ENCODE measurements at regions not wholly inside any gene's neighbourhood (a gene's known extent, or its start where the extent isn't known, plus 50 kb on each side); places are given as distances from the start of the nearest gene placed in this dataset.

- Histone ChIP-seq H3K4me2 (no peak overlapping the region), H3F3A (ENCODE audit: insufficient read depth, low read depth) (no peaks in the 10 kb centered on the region), H3K9me2 (ENCODE audit: insufficient read depth) (no peaks in the 10 kb centered on the region), H3K9me3 (ENCODE audit: insufficient read depth, low read depth) (no peaks in the 10 kb centered on the region), H4K20me1 (ENCODE audit: insufficient read depth) (no peaks in the 10 kb centered on the region), H3K27ac (no peak overlapping the region), H3K79me2 (ENCODE audit: low read depth) (no peaks in the 10 kb centered on the region), H2AFZ (no peak overlapping the region), H3K4me1 (replicated peaks; ENCODE audit: insufficient read depth) (no peaks in the 10 kb centered on the region), H3K36me3 (ENCODE audit: low read depth) (no peaks in the 10 kb centered on the region), H3K27me3 (ENCODE audit: insufficient read depth, low read depth) (no peaks in the 10 kb centered on the region), H3K4me3 (no peak overlapping the region)
- intact Hi-C loops (cut with micrococcal nuclease; ENCODE audit: unreplicated experiment) = no loop called here
- POLR2A ChIA-PET (ENCODE audit: unreplicated experiment) = no interaction called here
- DNase-seq = no peak
- TF ChIP-seq, protein P1, sequence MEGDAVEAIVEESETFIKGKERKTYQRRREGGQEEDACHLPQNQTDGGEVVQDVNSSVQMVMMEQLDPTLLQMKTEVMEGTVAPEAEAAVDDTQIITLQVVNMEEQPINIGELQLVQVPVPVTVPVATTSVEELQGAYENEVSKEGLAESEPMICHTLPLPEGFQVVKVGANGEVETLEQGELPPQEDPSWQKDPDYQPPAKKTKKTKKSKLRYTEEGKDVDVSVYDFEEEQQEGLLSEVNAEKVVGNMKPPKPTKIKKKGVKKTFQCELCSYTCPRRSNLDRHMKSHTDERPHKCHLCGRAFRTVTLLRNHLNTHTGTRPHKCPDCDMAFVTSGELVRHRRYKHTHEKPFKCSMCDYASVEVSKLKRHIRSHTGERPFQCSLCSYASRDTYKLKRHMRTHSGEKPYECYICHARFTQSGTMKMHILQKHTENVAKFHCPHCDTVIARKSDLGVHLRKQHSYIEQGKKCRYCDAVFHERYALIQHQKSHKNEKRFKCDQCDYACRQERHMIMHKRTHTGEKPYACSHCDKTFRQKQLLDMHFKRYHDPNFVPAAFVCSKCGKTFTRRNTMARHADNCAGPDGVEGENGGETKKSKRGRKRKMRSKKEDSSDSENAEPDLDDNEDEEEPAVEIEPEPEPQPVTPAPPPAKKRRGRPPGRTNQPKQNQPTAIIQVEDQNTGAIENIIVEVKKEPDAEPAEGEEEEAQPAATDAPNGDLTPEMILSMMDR (conservative IDR thresholded peaks at IDR 0.05) = no peak
- TF ChIP-seq EZH2 (IDR thresholded peaks at IDR 0.05; ENCODE audit: low read depth) = no peak
- no TSS peak for BruUV-seq (replicated peaks)
- CTCF ChIA-PET = no interaction called here
Observed at GRCh38 chr10:4083509-4084003, 298.5 kb upstream of the KLF6 start.

DNA sequence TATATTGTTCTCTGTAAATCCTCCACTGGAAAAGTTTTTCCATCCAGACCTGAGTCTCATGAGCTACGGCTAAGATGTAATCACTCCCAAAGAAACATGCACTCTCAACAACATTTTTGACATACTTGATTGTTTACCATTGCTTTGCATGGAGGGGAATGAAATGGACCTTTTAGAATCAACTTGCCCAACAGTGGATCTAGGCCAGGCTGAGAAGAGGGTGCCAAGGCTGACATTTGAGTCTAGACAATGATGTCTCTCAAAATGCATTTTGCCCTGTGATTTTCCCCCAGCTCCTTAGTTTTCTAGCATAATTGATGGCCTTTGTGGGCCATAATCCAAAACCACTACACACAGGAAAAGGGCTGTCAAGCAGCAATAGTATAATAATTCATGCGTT lies 297.9 kb upstream of the KLF6 start:
- H3K27me3 ChIP-seq (ENCODE audit: insufficient read depth, low read depth) = no peaks in the 10 kb centered on the region
- no peak overlapping the region for H3K4me3 ChIP-seq
- no peak for DNase-seq
- no peak for TF ChIP-seq EZH2 (IDR thresholded peaks at IDR 0.05; ENCODE audit: low read depth)
- TF ChIP-seq, protein P1 (conservative IDR thresholded peaks at IDR 0.05) = no peak
- ChIA-PET POLR2A (ENCODE audit: unreplicated experiment) (no interaction called here), CTCF (no interaction called here)
- BruUV-seq (replicated peaks) = no TSS peak
- no peaks in the 10 kb centered on the region for H3K9me3 ChIP-seq (ENCODE audit: insufficient read depth, low read depth)
- no peaks in the 10 kb centered on the region for H3K9me2 ChIP-seq (ENCODE audit: insufficient read depth)
- intact Hi-C loops (cut with micrococcal nuclease; ENCODE audit: unreplicated experiment) = no loop called here
- no peaks in the 10 kb centered on the region for H3K36me3 ChIP-seq (ENCODE audit: low read depth)
- no peaks in the 10 kb centered on the region for H3K79me2 ChIP-seq (ENCODE audit: low read depth)
- H2AFZ ChIP-seq = no peak overlapping the region
- H4K20me1 ChIP-seq (ENCODE audit: insufficient read depth) = no peaks in the 10 kb centered on the region
- no peak overlapping the region for H3K27ac ChIP-seq
- no peak overlapping the region for H3K4me2 ChIP-seq
- H3K4me1 ChIP-seq (replicated peaks; ENCODE audit: insufficient read depth) = no peaks in the 10 kb centered on the region
- no peaks in the 10 kb centered on the region for H3F3A ChIP-seq (ENCODE audit: insufficient read depth, low read depth)

DNA sequence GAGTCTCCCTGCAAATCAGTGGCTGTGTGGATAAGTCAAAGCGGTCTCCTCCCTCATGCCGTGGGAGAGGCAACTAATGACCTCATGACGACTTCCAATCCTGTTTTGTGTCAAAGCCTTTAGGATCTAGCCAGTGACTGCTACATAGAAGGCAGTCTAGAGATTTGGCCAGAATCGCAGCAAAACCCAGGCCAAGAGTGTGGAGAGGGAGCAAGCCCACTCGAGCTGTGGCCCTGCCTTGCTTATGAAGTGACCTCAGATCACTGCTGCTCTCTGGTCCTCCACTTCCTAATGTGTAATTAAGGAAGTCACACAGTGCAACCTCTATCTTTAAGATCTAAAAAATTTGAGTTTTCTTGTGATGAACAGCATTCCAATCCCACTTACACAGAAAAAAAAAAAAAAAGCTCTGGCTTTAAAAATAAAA lies 296.7 kb upstream of the KLF6 start:
- Histone ChIP-seq H4K20me1 (ENCODE audit: insufficient read depth) (no peaks in the 10 kb centered on the region), H3K4me3 (no peak overlapping the region), H3K27ac (no peak overlapping the region), H3F3A (ENCODE audit: insufficient read depth, low read depth) (no peaks in the 10 kb centered on the region), H3K79me2 (ENCODE audit: low read depth) (no peaks in the 10 kb centered on the region), H3K9me3 (ENCODE audit: insufficient read depth, low read depth) (no peaks in the 10 kb centered on the region), H3K9me2 (ENCODE audit: insufficient read depth) (no peaks in the 10 kb centered on the region), H2AFZ (no peak overlapping the region), H3K4me2 (no peak overlapping the region), H3K27me3 (ENCODE audit: insufficient read depth, low read depth) (no peaks in the 10 kb centered on the region), H3K36me3 (ENCODE audit: low read depth) (no peaks in the 10 kb centered on the region), H3K4me1 (replicated peaks; ENCODE audit: insufficient read depth) (no peaks in the 10 kb centered on the region)
- no TSS peak for BruUV-seq (replicated peaks)
- CTCF ChIA-PET = no interaction called here
- intact Hi-C loops (cut with micrococcal nuclease; ENCODE audit: unreplicated experiment) = no loop called here
- peak in 1 of 2 experiments; percentile 37 for DNase-seq
- POLR2A ChIA-PET (ENCODE audit: unreplicated experiment) = interaction anchor here (0.6 kb wide), 1 partner anchor 648 kb away, joined by 4 read pairs; no protein-coding TSS in a partner anchor
- no peak for TF ChIP-seq EZH2 (IDR thresholded peaks at IDR 0.05; ENCODE audit: low read depth)
- TF ChIP-seq, protein P1 (conservative IDR thresholded peaks at IDR 0.05) = no peak
